ENCODE measurements at regions not wholly inside any gene's neighbourhood (a gene's known extent, or its start where the extent isn't known, plus 50 kb on each side); places are given as distances from the start of the nearest gene placed in this dataset.
"Not testable (repeated sequence)": the region's sequence is repeated elsewhere in the genome, so short reads cannot be mapped to it uniquely, and the experiment has no call there.

- Mint-ChIP-seq H3K4me3 (no peak overlapping the region), H3K27ac (peak overlapping the region; percentile 73), H3K4me1 (peaks cover 25% of the 10 kb centered on the region), H3K36me3 (peaks cover 3% of the 10 kb centered on the region), H3K27me3 (ENCODE audit: low read depth) (no peaks in the 10 kb centered on the region), H3K9me3 (peaks cover 3% of the 10 kb centered on the region)
- ChIA-PET CTCF (interaction anchor here (0.6 to 3.3 kb wide), 18 partner anchors 12 to 306 kb away, joined by 3 to 51 read pairs (median 4); no protein-coding TSS in a partner anchor), POLR2A (interaction anchor here (0.7 kb wide), 1 partner anchor 16 kb away, joined by 3 read pairs; no protein-coding TSS in a partner anchor)
- ATAC-seq (peak; percentile 77), DNase-seq (ENCODE audit: low spot score) (peak; percentile 60)
- TF ChIP-seq FOXP4 (CRISPR knock-in tag; IDR thresholded peaks at IDR 0.05) (no peak), CTCF (IDR thresholded peaks at IDR 0.05) (peak; percentile 63)
These were observed 287.2 kb upstream of the MKLN1 start for GRCh38 chr7:131040467-131040932.

GRCh38 chr7:131041012-131041695 lies 286.5 kb upstream of the MKLN1 start:
- H3K9me3 Mint-ChIP-seq; DNase-seq (ENCODE audit: low spot score); ATAC-seq; H3K27ac Mint-ChIP-seq; H3K27me3 Mint-ChIP-seq (ENCODE audit: low read depth); H3K36me3 Mint-ChIP-seq; H3K4me3 Mint-ChIP-seq: not testable (repeated sequence)
- peaks cover 25% of the 10 kb centered on the region for H3K4me1 Mint-ChIP-seq
- POLR2A ChIA-PET: interaction anchor here (0.7 kb wide), 1 partner anchor 15 kb away, joined by 3 read pairs; no protein-coding TSS in a partner anchor
- CTCF ChIA-PET: interaction anchor here (1.0 to 3.3 kb wide), 10 partner anchors 19 to 166 kb away, joined by 3 to 51 read pairs (median 6); no protein-coding TSS in a partner anchor

- POLR2A ChIA-PET: interaction anchor here (0.6 kb wide), 1 partner anchor 28 kb away, joined by 4 read pairs; no protein-coding TSS in a partner anchor
These were observed 285.2 kb upstream of the MKLN1 start for GRCh38 chr7:131042269-131043160.

More at GRCh38 chr7:131042269-131043160, 285.2 kb upstream of the MKLN1 start:
- H3K4me3 Mint-ChIP-seq: no peak overlapping the region
- peak; percentile 86 for ATAC-seq
- H3K4me1 Mint-ChIP-seq: peaks cover 25% of the 10 kb centered on the region
- peak overlapping the region; percentile 50 for H3K27ac Mint-ChIP-seq
- TF ChIP-seq IRF1 (CRISPR knock-in tag; IDR thresholded peaks at IDR 0.05) (no peak), AR (CRISPR knock-in tag; IDR thresholded peaks at IDR 0.05) (no peak), CBFB (CRISPR knock-in tag; IDR thresholded peaks at IDR 0.05; ENCODE audit: low read depth) (no peak), ATF1 (CRISPR knock-in tag; IDR thresholded peaks at IDR 0.05) (no peak), SP1 (CRISPR knock-in tag; conservative IDR thresholded peaks at IDR 0.05) (no peak), FOXJ3 (CRISPR knock-in tag; IDR thresholded peaks at IDR 0.05; ENCODE audit: borderline replicate concordance) (no peak), E2F1 (CRISPR knock-in tag; IDR thresholded peaks at IDR 0.05) (no peak), ZNF396 (CRISPR knock-in tag; IDR thresholded peaks at IDR 0.05; ENCODE audit: borderline replicate concordance) (no peak)
- H3K9me3 Mint-ChIP-seq: peaks cover 11% of the 10 kb centered on the region
- H3K36me3 Mint-ChIP-seq: peaks cover 21% of the 10 kb centered on the region
- CTCF ChIA-PET: interaction anchor here (0.6 to 3.3 kb wide), 6 partner anchors 12 to 258 kb away, joined by 3 to 51 read pairs (median 6); no protein-coding TSS in a partner anchor
- no peaks in the 10 kb centered on the region for H3K27me3 Mint-ChIP-seq (ENCODE audit: low read depth)
- DNase-seq (ENCODE audit: low spot score): peak; percentile 31

Data from WTC11 (cell line).